ENCODE measurements at regions not wholly inside any gene's neighbourhood (a gene's known extent, or its start where the extent isn't known, plus 50 kb on each side); places are given as distances from the start of the nearest gene placed in this dataset.

DNA sequence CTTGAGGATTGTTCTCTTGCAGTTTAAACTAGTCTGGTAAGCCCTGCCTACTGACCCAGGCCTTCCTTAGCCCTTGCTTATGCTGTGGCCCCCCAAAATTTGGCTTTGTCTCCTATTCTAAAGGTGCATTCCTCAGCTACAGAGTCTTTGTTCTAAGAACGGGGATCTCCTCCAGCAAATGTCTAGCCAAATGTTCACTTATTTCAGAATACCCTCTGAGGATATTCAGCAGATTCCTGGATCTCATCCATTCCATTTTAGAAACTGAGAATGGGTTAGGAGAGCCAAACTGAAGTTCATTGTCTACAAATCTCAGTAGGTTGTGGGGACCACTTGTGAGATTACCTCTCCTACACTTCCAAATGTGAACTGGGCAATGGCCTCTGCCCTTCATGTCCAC lies 164.2 kb upstream of the ARG1 start (continued):
- TF ChIP-seq, protein P1, sequence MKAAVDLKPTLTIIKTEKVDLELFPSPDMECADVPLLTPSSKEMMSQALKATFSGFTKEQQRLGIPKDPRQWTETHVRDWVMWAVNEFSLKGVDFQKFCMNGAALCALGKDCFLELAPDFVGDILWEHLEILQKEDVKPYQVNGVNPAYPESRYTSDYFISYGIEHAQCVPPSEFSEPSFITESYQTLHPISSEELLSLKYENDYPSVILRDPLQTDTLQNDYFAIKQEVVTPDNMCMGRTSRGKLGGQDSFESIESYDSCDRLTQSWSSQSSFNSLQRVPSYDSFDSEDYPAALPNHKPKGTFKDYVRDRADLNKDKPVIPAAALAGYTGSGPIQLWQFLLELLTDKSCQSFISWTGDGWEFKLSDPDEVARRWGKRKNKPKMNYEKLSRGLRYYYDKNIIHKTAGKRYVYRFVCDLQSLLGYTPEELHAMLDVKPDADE (IDR thresholded peaks at IDR 0.05) = no peak
- TF ChIP-seq JUNB (IDR thresholded peaks at IDR 0.05; ENCODE audit: unreplicated experiment) = no peak
- TF ChIP-seq EZH2phosphoT487 (IDR thresholded peaks at IDR 0.05; ENCODE audit: unreplicated experiment) = no peak
- TF ChIP-seq ZNF114 (CRISPR knock-in tag; IDR thresholded peaks at IDR 0.05) = no peak
- no peak for TF ChIP-seq NANOG (IDR thresholded peaks at IDR 0.05; ENCODE audit: borderline replicate concordance)
- TF ChIP-seq EZH2 (IDR thresholded peaks at IDR 0.05; ENCODE audit: low read depth, unreplicated experiment) = no peak
- TF ChIP-seq ZNF331 (CRISPR knock-in tag; IDR thresholded peaks at IDR 0.05; ENCODE audit: low read depth) = no peak
- no peak for TF ChIP-seq POLR2AphosphoS5 (IDR thresholded peaks at IDR 0.05; ENCODE audit: low read depth)
- TF ChIP-seq STAT1 (IDR thresholded peaks at IDR 0.05; ENCODE audit: unreplicated experiment) = no peak

DNA sequence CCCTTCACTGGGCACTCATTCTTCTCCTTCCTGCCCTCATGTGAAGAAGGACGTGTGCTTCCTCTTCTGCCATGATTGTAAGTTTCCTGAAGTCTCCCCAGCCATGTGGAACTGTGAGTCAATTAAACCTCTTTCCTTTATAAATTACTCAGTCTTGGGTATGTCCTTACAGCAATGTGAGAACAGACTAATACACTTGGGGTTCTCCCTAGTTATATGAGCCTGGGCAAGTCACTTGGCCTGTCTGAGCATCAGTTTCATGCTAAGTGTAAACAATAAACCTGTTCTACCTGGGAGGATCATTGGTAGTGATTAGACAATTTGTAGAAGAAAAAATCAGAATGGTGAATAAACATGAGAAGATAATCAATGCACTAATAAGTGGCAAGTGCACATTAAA lies 162.2 kb upstream of the ARG1 start:
- Histone ChIP-seq H3F3A (replicated peaks; ENCODE audit: low read depth) (no peaks in the 10 kb centered on the region), H3K4me3 (no peak overlapping the region), H3K4me2 (no peak overlapping the region), H3K27ac (ENCODE audit: low read depth) (no peak overlapping the region), H4K20me1 (replicated peaks; ENCODE audit: insufficient read depth) (no peaks in the 10 kb centered on the region), H3K4me1 (ENCODE audit: insufficient read depth) (no peaks in the 10 kb centered on the region), H3K27me3 (ENCODE audit: insufficient read depth) (no peaks in the 10 kb centered on the region), H3K79me2 (replicated peaks; ENCODE audit: insufficient read depth) (no peaks in the 10 kb centered on the region), H3K36me3 (ENCODE audit: insufficient read depth) (no peaks in the 10 kb centered on the region), H3K9me2 (ENCODE audit: insufficient read depth) (peaks cover 9% of the 10 kb centered on the region; the same call in 1 of the 2 replicates), H2AFZ (no peak overlapping the region)
- H3K27ac Mint-ChIP-seq = no peak overlapping the region
- peaks cover 2% of the 10 kb centered on the region for H3K27me3 Mint-ChIP-seq (ENCODE audit: insufficient read depth, low read depth, poor library complexity)
- no peaks in the 10 kb centered on the region for H3K4me1 Mint-ChIP-seq
- H3K4me3 Mint-ChIP-seq = no peak overlapping the region
- H3K36me3 Mint-ChIP-seq (ENCODE audit: low read depth) = 0 out of 3 replicates have a peak, but pooled peaks cover 3% of the 10 kb centered on the region
- H3K9me3 Mint-ChIP-seq = no peaks in the 10 kb centered on the region; the same call in 2 of the 3 replicates
- DNase-seq (ENCODE audit: low spot score) = no peak
- ATAC-seq = no peak
- TF ChIP-seq JUNB (IDR thresholded peaks at IDR 0.05; ENCODE audit: unreplicated experiment) = no peak
- TF ChIP-seq, protein P2, sequence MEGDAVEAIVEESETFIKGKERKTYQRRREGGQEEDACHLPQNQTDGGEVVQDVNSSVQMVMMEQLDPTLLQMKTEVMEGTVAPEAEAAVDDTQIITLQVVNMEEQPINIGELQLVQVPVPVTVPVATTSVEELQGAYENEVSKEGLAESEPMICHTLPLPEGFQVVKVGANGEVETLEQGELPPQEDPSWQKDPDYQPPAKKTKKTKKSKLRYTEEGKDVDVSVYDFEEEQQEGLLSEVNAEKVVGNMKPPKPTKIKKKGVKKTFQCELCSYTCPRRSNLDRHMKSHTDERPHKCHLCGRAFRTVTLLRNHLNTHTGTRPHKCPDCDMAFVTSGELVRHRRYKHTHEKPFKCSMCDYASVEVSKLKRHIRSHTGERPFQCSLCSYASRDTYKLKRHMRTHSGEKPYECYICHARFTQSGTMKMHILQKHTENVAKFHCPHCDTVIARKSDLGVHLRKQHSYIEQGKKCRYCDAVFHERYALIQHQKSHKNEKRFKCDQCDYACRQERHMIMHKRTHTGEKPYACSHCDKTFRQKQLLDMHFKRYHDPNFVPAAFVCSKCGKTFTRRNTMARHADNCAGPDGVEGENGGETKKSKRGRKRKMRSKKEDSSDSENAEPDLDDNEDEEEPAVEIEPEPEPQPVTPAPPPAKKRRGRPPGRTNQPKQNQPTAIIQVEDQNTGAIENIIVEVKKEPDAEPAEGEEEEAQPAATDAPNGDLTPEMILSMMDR (conservative IDR thresholded peaks at IDR 0.05; ENCODE audit: low read depth in 2 of 2) = no peak
- no peak for TF ChIP-seq EZH2 (IDR thresholded peaks at IDR 0.05; ENCODE audit: low read depth, unreplicated experiment)
- TF ChIP-seq ZNF331 (CRISPR knock-in tag; IDR thresholded peaks at IDR 0.05; ENCODE audit: low read depth) = no peak
- no peak for TF ChIP-seq EZH2phosphoT487 (IDR thresholded peaks at IDR 0.05; ENCODE audit: unreplicated experiment)
- TF ChIP-seq STAT1 (IDR thresholded peaks at IDR 0.05; ENCODE audit: unreplicated experiment) = no peak
- TF ChIP-seq, protein P3, sequence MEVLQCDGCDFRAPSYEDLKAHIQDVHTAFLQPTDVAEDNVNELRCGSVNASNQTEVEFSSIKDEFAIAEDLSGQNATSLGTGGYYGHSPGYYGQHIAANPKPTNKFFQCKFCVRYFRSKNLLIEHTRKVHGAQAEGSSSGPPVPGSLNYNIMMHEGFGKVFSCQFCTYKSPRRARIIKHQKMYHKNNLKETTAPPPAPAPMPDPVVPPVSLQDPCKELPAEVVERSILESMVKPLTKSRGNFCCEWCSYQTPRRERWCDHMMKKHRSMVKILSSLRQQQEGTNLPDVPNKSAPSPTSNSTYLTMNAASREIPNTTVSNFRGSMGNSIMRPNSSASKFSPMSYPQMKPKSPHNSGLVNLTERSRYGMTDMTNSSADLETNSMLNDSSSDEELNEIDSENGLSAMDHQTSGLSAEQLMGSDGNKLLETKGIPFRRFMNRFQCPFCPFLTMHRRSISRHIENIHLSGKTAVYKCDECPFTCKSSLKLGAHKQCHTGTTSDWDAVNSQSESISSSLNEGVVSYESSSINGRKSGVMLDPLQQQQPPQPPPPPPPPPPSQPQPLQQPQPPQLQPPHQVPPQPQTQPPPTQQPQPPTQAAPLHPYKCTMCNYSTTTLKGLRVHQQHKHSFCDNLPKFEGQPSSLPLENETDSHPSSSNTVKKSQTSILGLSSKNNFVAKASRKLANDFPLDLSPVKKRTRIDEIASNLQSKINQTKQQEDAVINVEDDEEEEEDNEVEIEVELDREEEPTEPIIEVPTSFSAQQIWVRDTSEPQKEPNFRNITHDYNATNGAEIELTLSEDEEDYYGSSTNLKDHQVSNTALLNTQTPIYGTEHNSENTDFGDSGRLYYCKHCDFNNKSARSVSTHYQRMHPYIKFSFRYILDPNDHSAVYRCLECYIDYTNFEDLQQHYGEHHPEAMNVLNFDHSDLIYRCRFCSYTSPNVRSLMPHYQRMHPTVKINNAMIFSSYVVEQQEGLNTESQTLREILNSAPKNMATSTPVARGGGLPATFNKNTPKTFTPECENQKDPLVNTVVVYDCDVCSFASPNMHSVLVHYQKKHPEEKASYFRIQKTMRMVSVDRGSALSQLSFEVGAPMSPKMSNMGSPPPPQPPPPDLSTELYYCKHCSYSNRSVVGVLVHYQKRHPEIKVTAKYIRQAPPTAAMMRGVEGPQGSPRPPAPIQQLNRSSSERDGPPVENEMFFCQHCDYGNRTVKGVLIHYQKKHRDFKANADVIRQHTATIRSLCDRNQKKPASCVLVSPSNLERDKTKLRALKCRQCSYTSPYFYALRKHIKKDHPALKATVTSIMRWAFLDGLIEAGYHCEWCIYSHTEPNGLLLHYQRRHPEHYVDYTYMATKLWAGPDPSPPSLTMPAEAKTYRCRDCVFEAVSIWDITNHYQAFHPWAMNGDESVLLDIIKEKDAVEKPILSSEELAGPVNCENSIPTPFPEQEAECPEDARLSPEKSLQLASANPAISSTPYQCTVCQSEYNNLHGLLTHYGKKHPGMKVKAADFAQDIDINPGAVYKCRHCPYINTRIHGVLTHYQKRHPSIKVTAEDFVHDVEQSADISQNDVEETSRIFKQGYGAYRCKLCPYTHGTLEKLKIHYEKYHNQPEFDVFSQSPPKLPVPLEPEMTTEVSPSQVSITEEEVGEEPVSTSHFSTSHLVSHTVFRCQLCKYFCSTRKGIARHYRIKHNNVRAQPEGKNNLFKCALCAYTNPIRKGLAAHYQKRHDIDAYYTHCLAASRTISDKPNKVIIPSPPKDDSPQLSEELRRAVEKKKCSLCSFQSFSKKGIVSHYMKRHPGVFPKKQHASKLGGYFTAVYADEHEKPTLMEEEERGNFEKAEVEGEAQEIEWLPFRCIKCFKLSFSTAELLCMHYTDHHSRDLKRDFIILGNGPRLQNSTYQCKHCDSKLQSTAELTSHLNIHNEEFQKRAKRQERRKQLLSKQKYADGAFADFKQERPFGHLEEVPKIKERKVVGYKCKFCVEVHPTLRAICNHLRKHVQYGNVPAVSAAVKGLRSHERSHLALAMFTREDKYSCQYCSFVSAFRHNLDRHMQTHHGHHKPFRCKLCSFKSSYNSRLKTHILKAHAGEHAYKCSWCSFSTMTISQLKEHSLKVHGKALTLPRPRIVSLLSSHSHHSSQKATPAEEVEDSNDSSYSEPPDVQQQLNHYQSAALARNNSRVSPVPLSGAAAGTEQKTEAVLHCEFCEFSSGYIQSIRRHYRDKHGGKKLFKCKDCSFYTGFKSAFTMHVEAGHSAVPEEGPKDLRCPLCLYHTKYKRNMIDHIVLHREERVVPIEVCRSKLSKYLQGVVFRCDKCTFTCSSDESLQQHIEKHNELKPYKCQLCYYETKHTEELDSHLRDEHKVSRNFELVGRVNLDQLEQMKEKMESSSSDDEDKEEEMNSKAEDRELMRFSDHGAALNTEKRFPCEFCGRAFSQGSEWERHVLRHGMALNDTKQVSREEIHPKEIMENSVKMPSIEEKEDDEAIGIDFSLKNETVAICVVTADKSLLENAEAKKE (CRISPR knock-in tag; IDR thresholded peaks at IDR 0.05) = no peak
- TF ChIP-seq CREB1 (CRISPR knock-in tag; IDR thresholded peaks at IDR 0.05; ENCODE audit: low read depth) = no peak
- TF ChIP-seq NANOG (IDR thresholded peaks at IDR 0.05; ENCODE audit: borderline replicate concordance) = no peak
- TF ChIP-seq, protein P4, sequence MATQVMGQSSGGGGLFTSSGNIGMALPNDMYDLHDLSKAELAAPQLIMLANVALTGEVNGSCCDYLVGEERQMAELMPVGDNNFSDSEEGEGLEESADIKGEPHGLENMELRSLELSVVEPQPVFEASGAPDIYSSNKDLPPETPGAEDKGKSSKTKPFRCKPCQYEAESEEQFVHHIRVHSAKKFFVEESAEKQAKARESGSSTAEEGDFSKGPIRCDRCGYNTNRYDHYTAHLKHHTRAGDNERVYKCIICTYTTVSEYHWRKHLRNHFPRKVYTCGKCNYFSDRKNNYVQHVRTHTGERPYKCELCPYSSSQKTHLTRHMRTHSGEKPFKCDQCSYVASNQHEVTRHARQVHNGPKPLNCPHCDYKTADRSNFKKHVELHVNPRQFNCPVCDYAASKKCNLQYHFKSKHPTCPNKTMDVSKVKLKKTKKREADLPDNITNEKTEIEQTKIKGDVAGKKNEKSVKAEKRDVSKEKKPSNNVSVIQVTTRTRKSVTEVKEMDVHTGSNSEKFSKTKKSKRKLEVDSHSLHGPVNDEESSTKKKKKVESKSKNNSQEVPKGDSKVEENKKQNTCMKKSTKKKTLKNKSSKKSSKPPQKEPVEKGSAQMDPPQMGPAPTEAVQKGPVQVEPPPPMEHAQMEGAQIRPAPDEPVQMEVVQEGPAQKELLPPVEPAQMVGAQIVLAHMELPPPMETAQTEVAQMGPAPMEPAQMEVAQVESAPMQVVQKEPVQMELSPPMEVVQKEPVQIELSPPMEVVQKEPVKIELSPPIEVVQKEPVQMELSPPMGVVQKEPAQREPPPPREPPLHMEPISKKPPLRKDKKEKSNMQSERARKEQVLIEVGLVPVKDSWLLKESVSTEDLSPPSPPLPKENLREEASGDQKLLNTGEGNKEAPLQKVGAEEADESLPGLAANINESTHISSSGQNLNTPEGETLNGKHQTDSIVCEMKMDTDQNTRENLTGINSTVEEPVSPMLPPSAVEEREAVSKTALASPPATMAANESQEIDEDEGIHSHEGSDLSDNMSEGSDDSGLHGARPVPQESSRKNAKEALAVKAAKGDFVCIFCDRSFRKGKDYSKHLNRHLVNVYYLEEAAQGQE (IDR thresholded peaks at IDR 0.05; ENCODE audit: unreplicated experiment) = no peak

Measured in GM23338 (cell line).